Fibroblast of pulmonary artery (primary cell): ENCODE measurements at regions not wholly inside any gene's neighbourhood (a gene's known extent, or its start where the extent isn't known, plus 50 kb on each side); places are given as distances from the start of the nearest gene placed in this dataset.
"Not testable (repeated sequence)": the region's sequence is repeated elsewhere in the genome, so short reads cannot be mapped to it uniquely, and the experiment has no call there.

Experiments
- DNase-seq: peaks from one replicate; pipeline ENCODE4 v3.0.0-alpha.2; 2010; ENCODE audit warnings: low read depth
- H3K4me3 ChIP-seq: replicated peaks from 2 replicates; pipeline ENCODE4 v1.5.1; 2011; ENCODE audit warnings: low read depth, mild to moderate bottlenecking, control low read depth, low read length, moderate library complexity
- CTCF ChIP-seq: IDR thresholded peaks from 2 replicates; pipeline ENCODE4 v1.5.1; 2011; ENCODE audit warnings: mild to moderate bottlenecking, control low read depth, low read length, inconsistent platforms; ENCODE audit errors: missing control alignments

GRCh38 chr12:75943730-75944096 is 87.9 kb downstream of the PHLDA1 start:
- no peak for TF ChIP-seq CTCF
- peak; percentile 26 for DNase-seq
- no peak overlapping the region for H3K4me3 ChIP-seq

- not testable (repeated sequence) for H3K4me3 ChIP-seq, DNase-seq
Measured at GRCh38 chr12:75941661-75942060, 89.9 kb downstream of the PHLDA1 start.

- DNase-seq: no peak
- TF ChIP-seq CTCF: no peak
- H3K4me3 ChIP-seq: no peak overlapping the region
Measured at GRCh38 chr12:75939016-75939642, 92.4 kb downstream of the PHLDA1 start.

- TF ChIP-seq CTCF: no peak
- DNase-seq: no peak
Measured at GRCh38 chr12:75938189-75938588, 93.4 kb downstream of the PHLDA1 start.

GRCh38 chr12:75937486-75937885 is 94.1 kb downstream of the PHLDA1 start:
- H3K4me3 ChIP-seq: no peak overlapping the region
- no peak for TF ChIP-seq CTCF
- DNase-seq: no peak

More at GRCh38 chr12:75938189-75938588, 93.4 kb downstream of the PHLDA1 start:
- no peak overlapping the region for H3K4me3 ChIP-seq

GRCh38 chr12:75936515-75937440 is 94.8 kb downstream of the PHLDA1 start:
- no peak overlapping the region for H3K4me3 ChIP-seq
- DNase-seq: no peak
- no peak for TF ChIP-seq CTCF

GRCh38 chr12:75935539-75936242 is 95.9 kb downstream of the PHLDA1 start:
- TF ChIP-seq CTCF: no peak
- no peak overlapping the region for H3K4me3 ChIP-seq
- DNase-seq: no peak
